Ovary (tissue), 3 donors: ENCODE measurements at regions not wholly inside any gene's neighbourhood (a gene's known extent, or its start where the extent isn't known, plus 50 kb on each side); places are given as distances from the start of the nearest gene placed in this dataset.

Source experiments
- EP300 ChIP-seq: sonication (generic); formaldehyde crosslinking; IDR thresholded peaks from one replicate; pipeline ENCODE4 v1.6.1; 2017; ENCODE audit warnings: antibody characterized with exemption
- TF ChIP-seq, protein P1 (sequence below), 3 donors: fragments of 450-650 bp in 2 of 3; fragments of 200-600 bp in 1 of 3; IDR thresholded peaks; one replicate each; pipeline versions ENCODE4 v1.5.1 to v1.8.0; 2016 to 2022; ENCODE audit warnings: antibody characterized with exemption in 3 of 3, mild to moderate bottlenecking in 1 of 3
- donor health status: DM: no; HTN: no; CAD: no.

- TF ChIP-seq, protein P1, sequence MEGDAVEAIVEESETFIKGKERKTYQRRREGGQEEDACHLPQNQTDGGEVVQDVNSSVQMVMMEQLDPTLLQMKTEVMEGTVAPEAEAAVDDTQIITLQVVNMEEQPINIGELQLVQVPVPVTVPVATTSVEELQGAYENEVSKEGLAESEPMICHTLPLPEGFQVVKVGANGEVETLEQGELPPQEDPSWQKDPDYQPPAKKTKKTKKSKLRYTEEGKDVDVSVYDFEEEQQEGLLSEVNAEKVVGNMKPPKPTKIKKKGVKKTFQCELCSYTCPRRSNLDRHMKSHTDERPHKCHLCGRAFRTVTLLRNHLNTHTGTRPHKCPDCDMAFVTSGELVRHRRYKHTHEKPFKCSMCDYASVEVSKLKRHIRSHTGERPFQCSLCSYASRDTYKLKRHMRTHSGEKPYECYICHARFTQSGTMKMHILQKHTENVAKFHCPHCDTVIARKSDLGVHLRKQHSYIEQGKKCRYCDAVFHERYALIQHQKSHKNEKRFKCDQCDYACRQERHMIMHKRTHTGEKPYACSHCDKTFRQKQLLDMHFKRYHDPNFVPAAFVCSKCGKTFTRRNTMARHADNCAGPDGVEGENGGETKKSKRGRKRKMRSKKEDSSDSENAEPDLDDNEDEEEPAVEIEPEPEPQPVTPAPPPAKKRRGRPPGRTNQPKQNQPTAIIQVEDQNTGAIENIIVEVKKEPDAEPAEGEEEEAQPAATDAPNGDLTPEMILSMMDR (IDR thresholded peaks at IDR 0.05) = no peak
- no peak for TF ChIP-seq EP300
Measured at GRCh38 chr2:75411574-75411973, 149.2 kb downstream of the EVA1A start.
